Esophagus muscularis mucosa (tissue), 3 donors: ENCODE measurements at regions not wholly inside any gene's neighbourhood (a gene's known extent, or its start where the extent isn't known, plus 50 kb on each side); places are given as distances from the start of the nearest gene placed in this dataset.

ENCODE experiments used
- POLR2A ChIP-seq: fragments of 450-650 bp; IDR thresholded peaks from one replicate; pipeline ENCODE4 v1.6.1; 2017; ENCODE audit warnings: antibody characterized with exemption, moderate library complexity, mild to moderate bottlenecking, low read depth
- TF ChIP-seq, protein P1 (sequence below), 3 experiments: fragments of 200-600 bp in 2 of 3; fragments of 450-650 bp in 1 of 3; sonication (generic) in 2 of 3; IDR thresholded peaks; one replicate each; pipeline ENCODE4 v1.5.1; 2017 to 2019; ENCODE audit warnings: antibody characterized with exemption in 3 of 3, mild to moderate bottlenecking in 2 of 3, moderate library complexity in 1 of 3

- TF ChIP-seq POLR2A = no peak
- TF ChIP-seq, protein P1, sequence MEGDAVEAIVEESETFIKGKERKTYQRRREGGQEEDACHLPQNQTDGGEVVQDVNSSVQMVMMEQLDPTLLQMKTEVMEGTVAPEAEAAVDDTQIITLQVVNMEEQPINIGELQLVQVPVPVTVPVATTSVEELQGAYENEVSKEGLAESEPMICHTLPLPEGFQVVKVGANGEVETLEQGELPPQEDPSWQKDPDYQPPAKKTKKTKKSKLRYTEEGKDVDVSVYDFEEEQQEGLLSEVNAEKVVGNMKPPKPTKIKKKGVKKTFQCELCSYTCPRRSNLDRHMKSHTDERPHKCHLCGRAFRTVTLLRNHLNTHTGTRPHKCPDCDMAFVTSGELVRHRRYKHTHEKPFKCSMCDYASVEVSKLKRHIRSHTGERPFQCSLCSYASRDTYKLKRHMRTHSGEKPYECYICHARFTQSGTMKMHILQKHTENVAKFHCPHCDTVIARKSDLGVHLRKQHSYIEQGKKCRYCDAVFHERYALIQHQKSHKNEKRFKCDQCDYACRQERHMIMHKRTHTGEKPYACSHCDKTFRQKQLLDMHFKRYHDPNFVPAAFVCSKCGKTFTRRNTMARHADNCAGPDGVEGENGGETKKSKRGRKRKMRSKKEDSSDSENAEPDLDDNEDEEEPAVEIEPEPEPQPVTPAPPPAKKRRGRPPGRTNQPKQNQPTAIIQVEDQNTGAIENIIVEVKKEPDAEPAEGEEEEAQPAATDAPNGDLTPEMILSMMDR (IDR thresholded peaks at IDR 0.05) = no peak
Measured at GRCh38 chr7:22931011-22931410, 82.9 kb downstream of the HYCC1 start.
